ENCODE measurements at regions not wholly inside any gene's neighbourhood (a gene's known extent, or its start where the extent isn't known, plus 50 kb on each side); places are given as distances from the start of the nearest gene placed in this dataset.

- TF ChIP-seq CTCF (IDR thresholded peaks at IDR 0.05) (no peak), POLR2A (IDR thresholded peaks at IDR 0.05) (no peak), EP300 (IDR thresholded peaks at IDR 0.05) (no peak)
Observed at GRCh38 chr6:1127129-1127528, 184.8 kb upstream of the FOXQ1 start.

Measured in ovary (tissue), 3 donors.